Esophagus squamous epithelium (tissue), 5 donors: ENCODE measurements at regions not wholly inside any gene's neighbourhood (a gene's known extent, or its start where the extent isn't known, plus 50 kb on each side); places are given as distances from the start of the nearest gene placed in this dataset.

Experiments
- DNase-seq: peaks from one replicate; lab custom pipeline; 2025; lab: John Stamatoyannopoulos, UW
- H3K27ac ChIP-seq, 4 donors: fragments of 200-600 bp; sonication (generic); one replicate each; pipeline ENCODE4 v1.5.1; 2016 to 2019; ENCODE audit warnings: mild to moderate bottlenecking in 1 of 4
- H3K27me3 ChIP-seq, 4 donors: fragments of 200-600 bp; sonication (generic); 1 replicate in 3 of 4; 2 replicates in 1 of 4; pipeline versions ENCODE4 v1.5.1 to v1.6.0; 2017 to 2021; ENCODE audit warnings: antibody characterized with exemption in 1 of 4
- H3K36me3 ChIP-seq, 3 donors: fragments of 200-600 bp; sonication (generic); one replicate each; pipeline ENCODE4 v1.5.1; 2016 to 2019
- H3K4me1 ChIP-seq, 3 donors: fragments of 200-600 bp; sonication (generic); one replicate each; pipeline ENCODE4 v1.5.1; 2017 to 2019
- H3K4me3 ChIP-seq, 4 donors: fragments of 200-600 bp; sonication (generic); 1 replicate in 3 of 4; 2 replicates in 1 of 4; pipeline ENCODE4 v1.5.1; 2016 to 2019; ENCODE audit warnings: mild to moderate bottlenecking in 2 of 4, moderate library complexity in 1 of 4
- H3K9me3 ChIP-seq, 3 donors: fragments of 200-600 bp; sonication (generic); one replicate each; pipeline ENCODE4 v1.5.1; 2016 to 2019
- POLR2A ChIP-seq, 4 donors: fragments of 450-650 bp; IDR thresholded peaks; one replicate each; pipeline ENCODE4 v1.6.1; 2017; ENCODE audit warnings: antibody characterized with exemption in 4 of 4, mild to moderate bottlenecking in 4 of 4, moderate library complexity in 3 of 4
- WGBS, 2 donors: methylation state at CpG; one replicate each; pipeline ENCODE4 v1.1.5; 2018; 5-methylcytosine and 5-hydroxymethylcytosine counted together
- intact Hi-C: fragments of 100-400 bp; cut with DNase I; formaldehyde crosslinking; loops from one replicate; pipeline ENCODE4 v1.15.0; 2022
- TF ChIP-seq, protein P1 (sequence below), 6 experiments: fragments of 450-650 bp in 4 of 6; fragments of 200-600 bp in 2 of 6; sonication (generic) in 2 of 6; IDR thresholded peaks; one replicate each; pipeline ENCODE4 v1.5.1; 2016 to 2019; ENCODE audit warnings: antibody characterized with exemption in 6 of 6, mild to moderate bottlenecking in 4 of 6, moderate library complexity in 4 of 6
- donor health status: DM: yes; HTN: yes; CAD: no.

- TF ChIP-seq, protein P1, sequence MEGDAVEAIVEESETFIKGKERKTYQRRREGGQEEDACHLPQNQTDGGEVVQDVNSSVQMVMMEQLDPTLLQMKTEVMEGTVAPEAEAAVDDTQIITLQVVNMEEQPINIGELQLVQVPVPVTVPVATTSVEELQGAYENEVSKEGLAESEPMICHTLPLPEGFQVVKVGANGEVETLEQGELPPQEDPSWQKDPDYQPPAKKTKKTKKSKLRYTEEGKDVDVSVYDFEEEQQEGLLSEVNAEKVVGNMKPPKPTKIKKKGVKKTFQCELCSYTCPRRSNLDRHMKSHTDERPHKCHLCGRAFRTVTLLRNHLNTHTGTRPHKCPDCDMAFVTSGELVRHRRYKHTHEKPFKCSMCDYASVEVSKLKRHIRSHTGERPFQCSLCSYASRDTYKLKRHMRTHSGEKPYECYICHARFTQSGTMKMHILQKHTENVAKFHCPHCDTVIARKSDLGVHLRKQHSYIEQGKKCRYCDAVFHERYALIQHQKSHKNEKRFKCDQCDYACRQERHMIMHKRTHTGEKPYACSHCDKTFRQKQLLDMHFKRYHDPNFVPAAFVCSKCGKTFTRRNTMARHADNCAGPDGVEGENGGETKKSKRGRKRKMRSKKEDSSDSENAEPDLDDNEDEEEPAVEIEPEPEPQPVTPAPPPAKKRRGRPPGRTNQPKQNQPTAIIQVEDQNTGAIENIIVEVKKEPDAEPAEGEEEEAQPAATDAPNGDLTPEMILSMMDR (IDR thresholded peaks at IDR 0.05): no peak
- no peak for TF ChIP-seq POLR2A (IDR thresholded peaks at IDR 0.05)
- H3K9me3 ChIP-seq: no peaks in the 10 kb centered on the region
- WGBS, 2 donors: 90 to 95% methylated on average over 3 of the region's 3 CpGs
- peak overlapping the region in 1 of 4 donors; percentile 9 for H3K27ac ChIP-seq
- H3K4me3 ChIP-seq: no peak overlapping the region
- DNase-seq: no peak
- no peaks in the 10 kb centered on the region for H3K36me3 ChIP-seq
- no peaks in the 10 kb centered on the region for H3K27me3 ChIP-seq
- H3K4me1 ChIP-seq: peaks cover 0 to 31% (median 13%) of the 10 kb centered on the region in 3 donors
- intact Hi-C loops: loop anchor here (10.0 kb wide), 1 partner anchor 1211 kb away; no protein-coding TSS in a partner anchor
These were observed 75.4 kb upstream of the RPS23 start for GRCh38 chr5:82353522-82353921.

- Histone ChIP-seq H3K36me3 (no peaks in the 10 kb centered on the region), H3K9me3 (no peaks in the 10 kb centered on the region), H3K4me3 (no peak overlapping the region), H3K4me1 (peaks cover 0 to 31% (median 6%) of the 10 kb centered on the region in 3 donors), H3K27ac (peak overlapping the region in 2 of 4 donors; percentile 22 to 67), H3K27me3 (no peaks in the 10 kb centered on the region)
- no peak for TF ChIP-seq POLR2A (IDR thresholded peaks at IDR 0.05)
- TF ChIP-seq, protein P1 (IDR thresholded peaks at IDR 0.05): no peak
- intact Hi-C loops: loop anchor here (10.0 kb wide), 1 partner anchor 1213 kb away; no protein-coding TSS in a partner anchor
- 36 to 44% methylated on average over 7 of the region's 7 CpGs for WGBS, 2 donors
- DNase-seq: no peak
These were observed 74.1 kb upstream of the RPS23 start for GRCh38 chr5:82352146-82352791.

- Histone ChIP-seq H3K27ac (peak overlapping the region in 1 of 4 donors; percentile 22), H3K36me3 (no peaks in the 10 kb centered on the region), H3K9me3 (no peaks in the 10 kb centered on the region), H3K4me1 (peaks cover 0 to 26% (median under 1%) of the 10 kb centered on the region in 3 donors), H3K4me3 (no peak overlapping the region), H3K27me3 (no peaks in the 10 kb centered on the region)
- TF ChIP-seq POLR2A (IDR thresholded peaks at IDR 0.05): no peak
- TF ChIP-seq, protein P1 (IDR thresholded peaks at IDR 0.05): peak; percentile 29 to 87 (median 74)
- intact Hi-C loops: loop anchor here (10.0 kb wide), 1 partner anchor 1213 kb away; no protein-coding TSS in a partner anchor
- DNase-seq: no peak
- 6% methylated on average over 2 of the region's 2 CpGs for WGBS, 2 donors
These were observed 73.6 kb upstream of the RPS23 start for GRCh38 chr5:82351754-82352145.

GRCh38 chr5:82351297-82351696, 73.1 kb upstream of the RPS23 start:
- TF ChIP-seq, protein P1 (IDR thresholded peaks at IDR 0.05): no peak
- no peak for TF ChIP-seq POLR2A (IDR thresholded peaks at IDR 0.05)
- H3K4me3 ChIP-seq: no peak overlapping the region
- intact Hi-C loops: loop anchor here (10.0 kb wide), 1 partner anchor 1214 kb away; no protein-coding TSS in a partner anchor
- no peak overlapping the region for H3K27ac ChIP-seq
- peaks cover 0 to 23% (median 0%) of the 10 kb centered on the region in 3 donors for H3K4me1 ChIP-seq
- H3K27me3 ChIP-seq: no peaks in the 10 kb centered on the region
- DNase-seq: no peak
- no peaks in the 10 kb centered on the region for H3K36me3 ChIP-seq
- 25 to 73% methylated on average over 1 of the region's 1 CpG for WGBS, 2 donors
- no peaks in the 10 kb centered on the region for H3K9me3 ChIP-seq

DNA sequence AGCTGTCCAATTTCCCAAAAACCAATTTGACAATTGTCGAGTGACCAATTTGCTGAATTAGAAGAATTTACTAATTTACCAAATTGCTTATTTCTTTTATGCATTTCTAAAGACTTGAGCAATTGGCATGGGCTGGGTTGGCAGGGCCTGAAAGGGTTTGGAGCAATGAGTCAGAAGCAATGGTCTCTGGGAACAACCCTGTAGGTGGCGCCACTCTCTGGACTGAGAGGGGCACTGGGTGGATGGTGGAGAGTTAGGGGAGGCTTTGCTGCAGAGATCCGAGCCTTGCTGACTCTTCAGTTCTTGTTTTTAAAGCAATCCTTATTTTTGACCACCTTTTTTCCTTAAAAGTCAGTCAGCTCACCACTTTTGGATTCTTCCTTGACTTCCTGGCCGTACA, 71.5 kb upstream of the RPS23 start:
- Histone ChIP-seq H3K36me3 (no peaks in the 10 kb centered on the region), H3K4me1 (peaks cover 0 to 23% (median 0%) of the 10 kb centered on the region in 3 donors), H3K9me3 (no peaks in the 10 kb centered on the region), H3K27me3 (no peaks in the 10 kb centered on the region), H3K4me3 (no peak overlapping the region), H3K27ac (no peak overlapping the region)
- 69 to 77% methylated on average over 4 of the region's 4 CpGs for WGBS, 2 donors
- intact Hi-C loops: loop anchor here (10.0 kb wide), 1 partner anchor 1215 kb away; no protein-coding TSS in a partner anchor
- no peak for DNase-seq
- no peak for TF ChIP-seq POLR2A (IDR thresholded peaks at IDR 0.05)
- TF ChIP-seq, protein P1 (IDR thresholded peaks at IDR 0.05): peak in 3 of 6 experiments; percentile 4 to 28 (median 9)
